DOHH2 (cell line): ENCODE measurements at regions not wholly inside any gene's neighbourhood (a gene's known extent, or its start where the extent isn't known, plus 50 kb on each side); places are given as distances from the start of the nearest gene placed in this dataset.

Experiments
- H3F3A ChIP-seq: fragments of 200-600 bp; sonication (generic), shearing (Covaris generic); 2 replicates; pipeline ENCODE4 v1.6.0; 2016; ENCODE audit warnings: antibody characterized with exemption, mild to moderate bottlenecking; ENCODE audit not compliant: control insufficient read depth, insufficient read depth
- H3K27ac ChIP-seq: fragments of 200-600 bp; sonication (generic); 2 replicates; pipeline ENCODE4 v1.5.1; 2014; ENCODE audit warnings: low read depth, mild to moderate bottlenecking, low read length, moderate library complexity
- H3K27me3 ChIP-seq: fragments of 200-600 bp; sonication (generic); 2 replicates; pipeline ENCODE4 v1.6.1; 2014; ENCODE audit warnings: mild to moderate bottlenecking, low read length, mixed read lengths; ENCODE audit not compliant: control insufficient read depth
- H3K36me3 ChIP-seq: fragments of 200-600 bp; sonication (generic); 2 replicates; pipeline ENCODE4 v1.6.1; 2014; ENCODE audit warnings: mild to moderate bottlenecking, low read length, moderate library complexity, mixed read lengths; ENCODE audit not compliant: control insufficient read depth
- H3K4me1 ChIP-seq: fragments of 200-600 bp; sonication (generic); 2 replicates; pipeline ENCODE4 v1.6.1; 2014; ENCODE audit warnings: mild to moderate bottlenecking, low read length, mixed read lengths; ENCODE audit not compliant: control insufficient read depth
- H3K4me2 ChIP-seq: fragments of 200-600 bp; sonication (generic); 2 replicates; pipeline ENCODE4 v1.6.0; 2014; ENCODE audit warnings: mild to moderate bottlenecking, low read length, moderate library complexity
- H3K4me3 ChIP-seq: fragments of 200-600 bp; sonication (generic); 2 replicates; pipeline ENCODE4 v1.5.1; 2014; ENCODE audit warnings: mild to moderate bottlenecking, low read length, mixed read lengths
- H3K79me2 ChIP-seq: fragments of 200-600 bp; sonication (generic); 2 replicates; pipeline ENCODE4 v1.6.1; 2014; ENCODE audit warnings: mild to moderate bottlenecking, low read length, mixed read lengths; ENCODE audit not compliant: control insufficient read depth
- H3K9me2 ChIP-seq: fragments of 200-600 bp; sonication (generic); replicated peaks from 2 replicates; pipeline ENCODE4 v1.6.1; 2014; ENCODE audit warnings: mild to moderate bottlenecking, low read length, mixed read lengths; ENCODE audit not compliant: control insufficient read depth
- H3K9me3 ChIP-seq: fragments of 200-600 bp; sonication (generic); 2 replicates; pipeline ENCODE4 v1.6.1; 2014; ENCODE audit warnings: antibody characterized with exemption, low read length, mixed read lengths; ENCODE audit not compliant: control insufficient read depth, insufficient read depth
- H4K20me1 ChIP-seq: fragments of 200-600 bp; sonication (generic); 2 replicates; pipeline ENCODE4 v1.6.0; 2014; ENCODE audit warnings: low read depth, mild to moderate bottlenecking, antibody characterized with exemption, low read length, moderate library complexity; ENCODE audit not compliant: control insufficient read depth, insufficient read depth
- CTCF ChIP-seq: fragments of 200-600 bp; sonication (generic); IDR thresholded peaks from one replicate; pipeline ENCODE4 v1.5.1; 2014; ENCODE audit warnings: antibody characterized with exemption, mild to moderate bottlenecking, low read depth, low read length; ENCODE audit not compliant: poor library complexity, severe bottlenecking
- EZH2phosphoT487 ChIP-seq: fragments of 200-600 bp; sonication (generic); IDR thresholded peaks from 2 replicates; pipeline ENCODE4 v1.6.1; 2017; ENCODE audit warnings: borderline replicate concordance, mild to moderate bottlenecking, antibody characterized with exemption, low read length, moderate library complexity, mixed read lengths

- Histone ChIP-seq H3K9me3 (no peaks in the 10 kb centered on the region), H3K27ac (no peak overlapping the region), H3K79me2 (no peaks in the 10 kb centered on the region), H3K4me1 (no peaks in the 10 kb centered on the region), H3K9me2 (no peaks in the 10 kb centered on the region), H4K20me1 (no peaks in the 10 kb centered on the region), H3F3A (no peaks in the 10 kb centered on the region), H3K4me2 (no peak overlapping the region), H3K27me3 (no peaks in the 10 kb centered on the region), H3K36me3 (no peaks in the 10 kb centered on the region), H3K4me3 (no peak overlapping the region)
- no peak for TF ChIP-seq CTCF
- no peak for TF ChIP-seq EZH2phosphoT487
These were observed 169.5 kb upstream of the CHRM2 start for GRCh38 chr7:136698977-136699376.

GRCh38 chr7:136698231-136698630, 170.2 kb upstream of the CHRM2 start:
- Histone ChIP-seq H3F3A (no peaks in the 10 kb centered on the region), H3K9me2 (no peaks in the 10 kb centered on the region), H3K27me3 (no peaks in the 10 kb centered on the region), H3K27ac (no peak overlapping the region), H3K4me3 (no peak overlapping the region), H3K9me3 (no peaks in the 10 kb centered on the region), H4K20me1 (no peaks in the 10 kb centered on the region), H3K79me2 (no peaks in the 10 kb centered on the region), H3K36me3 (no peaks in the 10 kb centered on the region), H3K4me2 (no peak overlapping the region), H3K4me1 (no peaks in the 10 kb centered on the region)
- TF ChIP-seq EZH2phosphoT487, result no peak
- no peak for TF ChIP-seq CTCF

- Histone ChIP-seq H3K79me2 (no peaks in the 10 kb centered on the region), H3K9me3 (no peaks in the 10 kb centered on the region), H3K4me2 (no peak overlapping the region), H3K27me3 (no peaks in the 10 kb centered on the region), H4K20me1 (no peaks in the 10 kb centered on the region), H3K4me3 (no peak overlapping the region), H3F3A (no peaks in the 10 kb centered on the region), H3K4me1 (no peaks in the 10 kb centered on the region), H3K9me2 (no peaks in the 10 kb centered on the region), H3K27ac (no peak overlapping the region), H3K36me3 (no peaks in the 10 kb centered on the region)
- TF ChIP-seq EZH2phosphoT487, result no peak
These were observed 171.2 kb upstream of the CHRM2 start for GRCh38 chr7:136697271-136697670.

GRCh38 chr7:136693166-136694119, 175.0 kb upstream of the CHRM2 start:
- Histone ChIP-seq H3K9me3 (no peaks in the 10 kb centered on the region), H3K4me2 (no peak overlapping the region), H3K79me2 (no peaks in the 10 kb centered on the region), H4K20me1 (no peaks in the 10 kb centered on the region), H3K27me3 (no peaks in the 10 kb centered on the region), H3F3A (no peaks in the 10 kb centered on the region), H3K27ac (no peak overlapping the region), H3K4me3 (no peak overlapping the region), H3K4me1 (no peaks in the 10 kb centered on the region), H3K9me2 (no peaks in the 10 kb centered on the region), H3K36me3 (no peaks in the 10 kb centered on the region)
- no peak for TF ChIP-seq EZH2phosphoT487
